ENCODE measurements at regions not wholly inside any gene's neighbourhood (a gene's known extent, or its start where the extent isn't known, plus 50 kb on each side); places are given as distances from the start of the nearest gene placed in this dataset.
"Not testable (repeated sequence)": the region's sequence is repeated elsewhere in the genome, so short reads cannot be mapped to it uniquely, and the experiment has no call there.

GRCh38 chr4:187668526-187669082 is 327.0 kb upstream of the ZFP42 start:
- H3K27me3 ChIP-seq: no peaks in the 10 kb centered on the region
- no peak overlapping the region for H3K4me3 ChIP-seq
- no peak overlapping the region for H3K27ac ChIP-seq
- intact Hi-C loops (cut with DNase I; ENCODE audit: low total_unique reads): loop anchor here (2.0 kb wide), 1 partner anchor 68 kb away; no protein-coding TSS in a partner anchor
- TF ChIP-seq POLR2AphosphoS5 (IDR thresholded peaks at IDR 0.05) (no peak), CTCF (IDR thresholded peaks at IDR 0.05) (no peak), EP300 (IDR thresholded peaks at IDR 0.05; ENCODE audit: low read depth) (no peak), POLR2A (IDR thresholded peaks at IDR 0.05) (no peak)
- H3K4me1 ChIP-seq: no peaks in the 10 kb centered on the region
- H3K36me3 ChIP-seq: no peaks in the 10 kb centered on the region
- 49 to 60% methylated on average over 2 to 4 of the region's 4 CpGs for WGBS, 2 donors (ENCODE audit: low coverage in 1 of 2)
- no peaks in the 10 kb centered on the region for H3K9me3 ChIP-seq
- in situ Hi-C loops (cut with MboI; ENCODE audit: low pct_ligation_motif_present in 1 of 4, low pct_unique_long_range_greater_than_20kb in 1 of 4, low sequenced_read_pairs in 3 of 4): no loop called here
- DNase-seq: no peak

GRCh38 chr4:187671521-187671920 is 324.1 kb upstream of the ZFP42 start:
- DNase-seq; in situ Hi-C loops (cut with MboI; ENCODE audit: low pct_ligation_motif_present in 1 of 4, low pct_unique_long_range_greater_than_20kb in 1 of 4, low sequenced_read_pairs in 3 of 4); H3K27me3 ChIP-seq; H3K4me3 ChIP-seq; H3K4me1 ChIP-seq; intact Hi-C loops (cut with DNase I; ENCODE audit: low total_unique reads); H3K9me3 ChIP-seq; H3K27ac ChIP-seq; H3K36me3 ChIP-seq: not testable (repeated sequence)
- 91% methylated on average over 11 of the region's 13 CpGs; no CpG with 5 or more reads in 1 of the 2 donors for WGBS, 2 donors (ENCODE audit: low coverage in 1 of 2)

- 94% methylated on average over 9 of the region's 12 CpGs; no CpG with 5 or more reads in 1 of the 2 donors for WGBS, 2 donors (ENCODE audit: low coverage in 1 of 2)
- H3K9me3 ChIP-seq; H3K27ac ChIP-seq; H3K36me3 ChIP-seq; DNase-seq; H3K4me3 ChIP-seq; H3K27me3 ChIP-seq; intact Hi-C loops (cut with DNase I; ENCODE audit: low total_unique reads); H3K4me1 ChIP-seq; in situ Hi-C loops (cut with MboI; ENCODE audit: low pct_ligation_motif_present in 1 of 4, low pct_unique_long_range_greater_than_20kb in 1 of 4, low sequenced_read_pairs in 3 of 4): not testable (repeated sequence)
These were observed 323.6 kb upstream of the ZFP42 start for GRCh38 chr4:187671958-187672357.

GRCh38 chr4:187672526-187672925 is 323.0 kb upstream of the ZFP42 start:
- H3K4me3 ChIP-seq; in situ Hi-C loops (cut with MboI; ENCODE audit: low pct_ligation_motif_present in 1 of 4, low pct_unique_long_range_greater_than_20kb in 1 of 4, low sequenced_read_pairs in 3 of 4); DNase-seq; H3K36me3 ChIP-seq; H3K9me3 ChIP-seq; H3K4me1 ChIP-seq; H3K27me3 ChIP-seq; intact Hi-C loops (cut with DNase I; ENCODE audit: low total_unique reads); H3K27ac ChIP-seq: not testable (repeated sequence)
- 94 to 95% methylated on average over 2 to 8 of the region's 12 CpGs for WGBS, 2 donors (ENCODE audit: low coverage in 1 of 2)

GRCh38 chr4:187679450-187679849 is 316.1 kb upstream of the ZFP42 start:
- TF ChIP-seq EP300 (IDR thresholded peaks at IDR 0.05; ENCODE audit: low read depth): no peak
- TF ChIP-seq CTCF (IDR thresholded peaks at IDR 0.05): no peak
- TF ChIP-seq POLR2A (IDR thresholded peaks at IDR 0.05): no peak
- no peak for TF ChIP-seq POLR2AphosphoS5 (IDR thresholded peaks at IDR 0.05)
- Histone ChIP-seq H3K4me3 (no peak overlapping the region), H3K9me3 (no peaks in the 10 kb centered on the region), H3K4me1 (no peaks in the 10 kb centered on the region), H3K27ac (no peak overlapping the region), H3K27me3 (no peaks in the 10 kb centered on the region), H3K36me3 (no peaks in the 10 kb centered on the region)
- DNase-seq: no peak
- in situ Hi-C loops (cut with MboI; ENCODE audit: low pct_ligation_motif_present in 1 of 4, low pct_unique_long_range_greater_than_20kb in 1 of 4, low sequenced_read_pairs in 3 of 4): no loop called here
- intact Hi-C loops (cut with DNase I; ENCODE audit: low total_unique reads): no loop called here
- 86 to 87% methylated on average over 2 of the region's 2 CpGs for WGBS, 2 donors (ENCODE audit: low coverage in 1 of 2)

- H3K36me3 ChIP-seq: no peaks in the 10 kb centered on the region
- WGBS, 2 donors (ENCODE audit: low coverage in 1 of 2): 76% methylated on average over 6 of the region's 6 CpGs; no CpG with 5 or more reads in 1 of the 2 donors
- no peak for TF ChIP-seq POLR2AphosphoS5 (IDR thresholded peaks at IDR 0.05)
- no peak for TF ChIP-seq EP300 (IDR thresholded peaks at IDR 0.05; ENCODE audit: low read depth)
- no peak for TF ChIP-seq POLR2A (IDR thresholded peaks at IDR 0.05)
- TF ChIP-seq CTCF (IDR thresholded peaks at IDR 0.05): no peak
These were observed 310.3 kb upstream of the ZFP42 start for GRCh38 chr4:187685247-187685646.

More at GRCh38 chr4:187685247-187685646, 310.3 kb upstream of the ZFP42 start:
- DNase-seq: no peak
- no peaks in the 10 kb centered on the region for H3K27me3 ChIP-seq
- intact Hi-C loops (cut with DNase I; ENCODE audit: low total_unique reads) (no loop called here), in situ Hi-C loops (cut with MboI; ENCODE audit: low pct_ligation_motif_present in 1 of 4, low pct_unique_long_range_greater_than_20kb in 1 of 4, low sequenced_read_pairs in 3 of 4) (no loop called here)
- H3K4me3 ChIP-seq: no peak overlapping the region
- no peaks in the 10 kb centered on the region for H3K9me3 ChIP-seq
- no peaks in the 10 kb centered on the region for H3K4me1 ChIP-seq
- no peak overlapping the region for H3K27ac ChIP-seq

Data from transverse colon (tissue), 4 donors.